GM10248 (cell line): ENCODE measurements at regions not wholly inside any gene's neighbourhood (a gene's known extent, or its start where the extent isn't known, plus 50 kb on each side); places are given as distances from the start of the nearest gene placed in this dataset.
"Not testable (repeated sequence)": the region's sequence is repeated elsewhere in the genome, so short reads cannot be mapped to it uniquely, and the experiment has no call there.

ENCODE experiments used
- CTCF ChIA-PET: fragments of 300-600 bp; sonication (Branson Sonifier 250); formaldehyde crosslinking; extraction: SDS; loops from one replicate; lab custom pipeline; 2021; ENCODE audit warnings: antibody characterized with exemption; lab: Yijun Ruan, JAX
- POLR2A ChIA-PET: fragments of 350-650 bp; sonication (Branson Sonifier 250); formaldehyde crosslinking; extraction: SDS; loops from one replicate; lab custom pipeline; 2020; ENCODE audit warnings: antibody characterized with exemption; lab: Yijun Ruan, JAX
- DNase-seq: peaks from one replicate; pipeline ENCODE4 v3.0.0; 2012; ENCODE audit errors: extremely low spot score
- TF ChIP-seq, protein P1 (sequence below): IDR thresholded peaks from 2 replicates; pipeline ENCODE4 v1.5.1; 2012; ENCODE audit warnings: mild to moderate bottlenecking, low read depth; ENCODE audit errors: extremely low read depth, missing control alignments, control extremely low read depth

DNA sequence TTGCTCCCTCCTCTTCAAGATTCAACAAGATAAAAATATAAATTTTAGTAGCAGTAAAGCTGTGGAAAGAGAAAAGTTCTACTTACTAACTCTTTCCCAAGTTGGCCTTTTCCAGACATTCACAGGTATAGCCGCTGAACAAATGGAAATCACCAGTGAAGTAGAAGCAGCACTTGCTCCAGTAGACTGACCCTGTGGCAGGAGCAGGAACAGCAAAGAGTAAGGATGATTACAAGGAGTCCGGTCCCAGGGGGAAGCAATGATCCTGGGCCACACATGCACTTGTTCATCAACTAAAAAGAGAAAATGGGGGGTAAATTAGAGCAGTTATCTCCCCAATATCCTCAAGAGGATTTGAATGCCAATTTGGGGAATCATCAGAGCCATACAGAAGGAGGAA lies 184.9 kb downstream of the NAF1 start:
- TF ChIP-seq, protein P1, sequence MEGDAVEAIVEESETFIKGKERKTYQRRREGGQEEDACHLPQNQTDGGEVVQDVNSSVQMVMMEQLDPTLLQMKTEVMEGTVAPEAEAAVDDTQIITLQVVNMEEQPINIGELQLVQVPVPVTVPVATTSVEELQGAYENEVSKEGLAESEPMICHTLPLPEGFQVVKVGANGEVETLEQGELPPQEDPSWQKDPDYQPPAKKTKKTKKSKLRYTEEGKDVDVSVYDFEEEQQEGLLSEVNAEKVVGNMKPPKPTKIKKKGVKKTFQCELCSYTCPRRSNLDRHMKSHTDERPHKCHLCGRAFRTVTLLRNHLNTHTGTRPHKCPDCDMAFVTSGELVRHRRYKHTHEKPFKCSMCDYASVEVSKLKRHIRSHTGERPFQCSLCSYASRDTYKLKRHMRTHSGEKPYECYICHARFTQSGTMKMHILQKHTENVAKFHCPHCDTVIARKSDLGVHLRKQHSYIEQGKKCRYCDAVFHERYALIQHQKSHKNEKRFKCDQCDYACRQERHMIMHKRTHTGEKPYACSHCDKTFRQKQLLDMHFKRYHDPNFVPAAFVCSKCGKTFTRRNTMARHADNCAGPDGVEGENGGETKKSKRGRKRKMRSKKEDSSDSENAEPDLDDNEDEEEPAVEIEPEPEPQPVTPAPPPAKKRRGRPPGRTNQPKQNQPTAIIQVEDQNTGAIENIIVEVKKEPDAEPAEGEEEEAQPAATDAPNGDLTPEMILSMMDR: no peak
- ChIA-PET CTCF (interaction anchor here (0.9 to 1.0 kb wide), 2 partner anchors 10 to 12 kb away, joined by 3 read pairs; no protein-coding TSS in a partner anchor), POLR2A (no interaction called here)
- DNase-seq: no peak

DNA sequence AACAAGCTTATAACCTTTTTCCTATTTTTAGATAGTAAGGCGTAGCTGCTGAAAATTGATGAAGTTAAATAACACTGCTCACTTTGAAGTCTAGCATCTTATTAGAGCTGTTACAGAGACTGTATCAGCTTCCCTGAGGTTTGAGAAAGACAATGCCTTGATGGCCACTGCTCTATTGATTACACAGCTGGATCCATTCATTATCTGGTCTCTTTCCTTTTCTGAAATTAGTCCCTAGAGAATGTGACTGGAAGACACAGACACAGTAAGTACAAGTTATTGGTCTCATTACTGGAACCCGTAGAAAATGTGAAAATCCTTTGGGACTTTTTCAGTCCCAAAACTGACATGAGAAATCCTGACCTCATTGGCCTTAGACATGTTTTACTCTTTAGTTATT lies 188.3 kb downstream of the NAF1 start:
- TF ChIP-seq, protein P1: no peak
- POLR2A ChIA-PET: no interaction called here
- DNase-seq: no peak
- CTCF ChIA-PET: interaction anchor here (1.1 kb wide), 1 partner anchor 20 kb away, joined by 3 read pairs; no protein-coding TSS in a partner anchor

DNA sequence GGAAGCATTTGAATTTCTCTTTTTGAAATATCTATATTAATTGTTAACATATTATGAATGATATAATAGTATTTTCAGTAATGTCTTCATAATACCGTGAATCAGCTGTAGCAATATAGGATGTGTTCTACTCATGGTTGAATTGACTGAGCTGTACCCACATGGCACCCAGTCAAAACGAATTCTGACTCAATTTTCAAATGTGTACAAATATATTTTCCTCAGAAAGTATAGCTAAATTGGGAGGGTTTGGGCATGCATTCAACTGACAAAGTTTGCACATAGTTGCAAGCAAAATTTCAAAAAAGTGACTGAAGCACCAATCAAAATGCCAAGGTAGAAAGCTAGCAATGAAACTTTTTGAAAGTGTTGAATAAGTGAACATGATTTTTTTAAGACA lies 188.9 kb downstream of the NAF1 start:
- TF ChIP-seq, protein P1: no peak
- ChIA-PET POLR2A (no interaction called here), CTCF (interaction anchor here (1.1 to 1.5 kb wide), 2 partner anchors 21 to 24 kb away, joined by 3 read pairs; no protein-coding TSS in a partner anchor)
- no peak for DNase-seq

DNA sequence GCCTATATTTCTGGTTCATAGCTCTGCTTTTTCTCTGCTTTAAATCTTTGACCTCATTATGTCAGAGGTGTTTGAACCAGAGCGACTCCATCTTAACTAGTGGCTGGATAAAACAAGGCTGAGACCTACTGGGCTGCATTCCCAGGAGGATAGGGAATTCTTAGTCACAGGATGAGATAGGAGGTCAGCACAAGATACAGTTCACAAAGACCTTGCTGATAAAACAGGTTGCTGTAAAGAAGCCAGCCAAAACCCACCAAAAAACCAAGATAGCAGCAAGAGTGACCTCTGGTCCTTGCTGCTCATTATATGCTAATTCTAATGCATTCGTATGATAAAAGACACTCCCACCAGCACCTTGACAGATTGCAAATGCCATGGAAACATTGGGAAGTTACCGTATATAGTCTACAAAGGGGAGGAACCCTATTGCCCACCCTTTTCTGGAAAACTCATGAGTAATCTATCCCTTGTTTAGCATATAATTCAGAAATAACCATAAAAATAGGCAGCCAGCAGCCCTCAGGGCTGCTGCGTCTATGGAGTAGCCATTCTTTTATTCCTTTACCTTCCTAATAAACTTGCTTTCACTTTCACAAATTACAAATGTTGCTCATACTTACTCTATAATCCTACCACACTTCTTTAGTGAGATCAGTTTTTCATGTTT lies 193.9 kb downstream of the NAF1 start:
- DNase-seq: no peak
- ChIA-PET CTCF (no interaction called here), POLR2A (no interaction called here)
- TF ChIP-seq, protein P1: no peak

- ChIA-PET CTCF (interaction anchor here (1.0 kb wide), 1 partner anchor 12 kb away, joined by 3 read pairs; no protein-coding TSS in a partner anchor), POLR2A (no interaction called here)
- DNase-seq: no peak
Observed at GRCh38 chr4:162969194-162969593, 197.5 kb downstream of the NAF1 start.

DNA sequence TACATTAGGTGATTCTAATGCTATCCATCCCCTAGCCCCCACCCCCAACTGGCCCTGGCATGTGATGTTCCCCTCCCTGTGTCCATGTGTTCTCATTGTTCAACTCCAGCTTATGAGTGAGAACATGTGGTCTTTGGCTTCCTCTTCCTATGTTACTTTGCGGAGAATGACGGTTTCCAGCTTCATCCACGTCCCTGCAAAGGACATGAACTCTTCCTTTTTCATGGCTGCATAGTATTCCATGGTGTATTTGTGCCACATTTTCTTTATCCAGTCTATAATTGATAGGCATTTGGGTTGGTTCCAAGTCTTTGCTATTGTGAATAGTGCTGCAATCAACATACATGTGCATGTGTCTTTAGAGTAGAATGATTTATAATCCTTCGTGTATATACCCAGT lies 200.7 kb downstream of the NAF1 start:
- POLR2A ChIA-PET, DNase-seq, CTCF ChIA-PET: not testable (repeated sequence)

More at GRCh38 chr4:162969194-162969593, 197.5 kb downstream of the NAF1 start:
- TF ChIP-seq, protein P1: no peak

DNA sequence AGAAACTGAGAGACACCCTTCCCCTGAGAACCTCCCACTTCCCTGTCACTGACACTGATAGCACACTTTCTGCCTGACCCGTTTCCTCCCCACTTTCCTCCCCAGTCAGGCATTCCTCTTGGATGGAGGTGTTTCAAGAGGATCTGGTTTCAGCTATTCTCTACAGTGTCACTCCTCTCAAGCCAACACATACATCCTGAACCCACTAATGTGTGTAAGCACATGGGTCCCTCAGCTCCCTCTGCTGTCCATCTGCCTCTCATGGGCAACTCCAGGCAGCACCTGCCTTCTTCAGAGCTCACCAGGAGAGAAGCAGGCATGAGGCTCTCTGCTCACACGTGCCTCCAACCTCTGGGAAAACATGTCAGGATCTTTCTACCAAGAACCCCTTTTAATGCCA lies 207.6 kb downstream of the NAF1 start:
- POLR2A ChIA-PET: no interaction called here
- TF ChIP-seq, protein P1: peak; percentile 16
- CTCF ChIA-PET: interaction anchor here (2.4 kb wide), 1 partner anchor 9 kb away, joined by 7 read pairs; no protein-coding TSS in a partner anchor
- no peak for DNase-seq
